ENCODE measurements at regions not wholly inside any gene's neighbourhood (a gene's known extent, or its start where the extent isn't known, plus 50 kb on each side); places are given as distances from the start of the nearest gene placed in this dataset.

DNA sequence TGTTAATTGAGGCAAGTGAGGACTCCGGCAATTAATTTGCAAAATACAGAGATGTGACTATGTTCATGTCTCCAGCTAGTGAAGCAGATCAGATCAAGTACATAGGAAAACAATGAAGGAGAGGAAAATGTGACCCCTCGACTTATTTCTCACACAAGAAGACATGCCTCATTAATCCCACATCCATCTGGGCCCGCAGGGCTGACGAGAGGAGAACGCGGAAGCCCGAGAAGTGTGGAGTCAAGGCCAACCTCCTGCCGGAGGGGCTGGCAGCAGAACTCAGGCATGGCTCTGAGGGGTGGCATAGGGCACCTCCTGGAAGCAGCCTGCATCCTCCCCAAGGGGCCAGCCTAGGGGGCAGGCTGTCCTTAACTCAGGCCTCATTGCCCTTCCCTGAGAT is 54.4 kb downstream of the ZNF503 start:
- POLR2A ChIA-PET = no interaction called here
- CTCF ChIA-PET = no interaction called here
- TF ChIP-seq, protein P1, sequence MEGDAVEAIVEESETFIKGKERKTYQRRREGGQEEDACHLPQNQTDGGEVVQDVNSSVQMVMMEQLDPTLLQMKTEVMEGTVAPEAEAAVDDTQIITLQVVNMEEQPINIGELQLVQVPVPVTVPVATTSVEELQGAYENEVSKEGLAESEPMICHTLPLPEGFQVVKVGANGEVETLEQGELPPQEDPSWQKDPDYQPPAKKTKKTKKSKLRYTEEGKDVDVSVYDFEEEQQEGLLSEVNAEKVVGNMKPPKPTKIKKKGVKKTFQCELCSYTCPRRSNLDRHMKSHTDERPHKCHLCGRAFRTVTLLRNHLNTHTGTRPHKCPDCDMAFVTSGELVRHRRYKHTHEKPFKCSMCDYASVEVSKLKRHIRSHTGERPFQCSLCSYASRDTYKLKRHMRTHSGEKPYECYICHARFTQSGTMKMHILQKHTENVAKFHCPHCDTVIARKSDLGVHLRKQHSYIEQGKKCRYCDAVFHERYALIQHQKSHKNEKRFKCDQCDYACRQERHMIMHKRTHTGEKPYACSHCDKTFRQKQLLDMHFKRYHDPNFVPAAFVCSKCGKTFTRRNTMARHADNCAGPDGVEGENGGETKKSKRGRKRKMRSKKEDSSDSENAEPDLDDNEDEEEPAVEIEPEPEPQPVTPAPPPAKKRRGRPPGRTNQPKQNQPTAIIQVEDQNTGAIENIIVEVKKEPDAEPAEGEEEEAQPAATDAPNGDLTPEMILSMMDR (IDR thresholded peaks at IDR 0.05; ENCODE audit: control extremely low read depth, extremely low read depth, low read depth, missing control alignments) = no peak
- no peak for DNase-seq (ENCODE audit: extremely low spot score)

DNA sequence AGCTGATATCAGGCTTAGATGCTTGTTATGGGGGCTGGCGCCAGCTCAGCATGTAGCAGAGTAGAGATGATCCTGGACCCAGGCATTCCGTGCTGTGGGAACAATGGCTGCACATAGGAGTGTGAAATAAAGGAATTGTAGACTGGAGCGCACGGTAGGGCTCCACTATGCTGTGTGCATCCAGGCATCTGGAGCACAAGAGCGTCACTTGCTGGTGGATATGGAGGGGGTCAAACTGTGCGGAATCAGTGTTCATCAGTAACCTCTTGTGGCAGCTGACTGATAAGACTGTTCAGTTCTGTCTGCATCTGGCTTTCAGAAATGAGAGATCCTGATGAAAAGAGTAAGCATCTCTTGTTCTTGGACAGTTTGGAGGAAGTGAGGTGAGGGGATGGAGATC is 55.8 kb downstream of the ZNF503 start:
- POLR2A ChIA-PET = no interaction called here
- CTCF ChIA-PET = no interaction called here
- no peak for DNase-seq (ENCODE audit: extremely low spot score)
- TF ChIP-seq, protein P1 (IDR thresholded peaks at IDR 0.05; ENCODE audit: control extremely low read depth, extremely low read depth, low read depth, missing control alignments) = no peak

DNA sequence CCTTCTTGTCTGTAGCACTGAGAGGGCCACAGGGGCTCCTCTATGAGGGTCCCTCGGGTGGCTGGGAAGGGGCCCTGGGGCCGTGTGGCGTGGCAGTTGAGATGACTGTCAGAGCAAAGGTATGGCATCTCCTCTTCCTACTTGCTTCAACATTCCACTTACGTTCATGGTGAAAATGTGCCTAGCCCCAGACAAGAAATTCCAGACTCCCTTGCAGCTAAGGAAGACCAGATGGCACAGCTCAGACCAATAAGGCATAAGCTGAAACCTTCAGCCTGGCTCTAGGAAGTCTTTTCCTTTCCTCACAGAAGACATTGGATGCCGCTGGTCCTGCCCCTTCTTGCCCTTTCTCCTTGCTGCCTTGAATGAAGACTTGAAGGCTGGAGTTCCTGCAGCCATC is 57.4 kb downstream of the ZNF503 start:
- TF ChIP-seq, protein P1 (IDR thresholded peaks at IDR 0.05; ENCODE audit: control extremely low read depth, extremely low read depth, low read depth, missing control alignments) = no peak
- CTCF ChIA-PET = no interaction called here
- POLR2A ChIA-PET = no interaction called here
- DNase-seq (ENCODE audit: extremely low spot score) = no peak

DNA sequence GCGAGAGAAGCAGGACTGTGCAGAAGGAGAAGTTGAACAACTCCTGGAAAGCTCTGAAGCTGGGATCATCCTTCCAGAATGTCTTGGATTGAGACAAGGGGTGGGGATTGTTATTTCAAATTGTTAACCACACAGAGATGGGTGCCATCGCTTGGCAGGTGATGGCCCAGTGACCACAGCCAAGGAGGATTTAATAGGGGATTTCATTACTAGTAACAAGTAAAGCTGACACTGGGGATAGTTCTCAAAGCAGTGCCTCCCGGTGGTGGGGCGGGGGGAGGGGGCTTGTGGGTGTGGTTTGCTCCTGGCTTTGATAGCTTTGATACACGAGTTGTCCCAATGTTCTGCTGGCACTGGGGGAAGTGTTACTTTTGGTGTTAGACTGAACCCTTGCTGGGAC is 59.2 kb downstream of the ZNF503 start:
- DNase-seq (ENCODE audit: extremely low spot score) = no peak
- ChIA-PET POLR2A (no interaction called here), CTCF (no interaction called here)
- TF ChIP-seq, protein P1 (IDR thresholded peaks at IDR 0.05; ENCODE audit: control extremely low read depth, extremely low read depth, low read depth, missing control alignments) = no peak

DNA sequence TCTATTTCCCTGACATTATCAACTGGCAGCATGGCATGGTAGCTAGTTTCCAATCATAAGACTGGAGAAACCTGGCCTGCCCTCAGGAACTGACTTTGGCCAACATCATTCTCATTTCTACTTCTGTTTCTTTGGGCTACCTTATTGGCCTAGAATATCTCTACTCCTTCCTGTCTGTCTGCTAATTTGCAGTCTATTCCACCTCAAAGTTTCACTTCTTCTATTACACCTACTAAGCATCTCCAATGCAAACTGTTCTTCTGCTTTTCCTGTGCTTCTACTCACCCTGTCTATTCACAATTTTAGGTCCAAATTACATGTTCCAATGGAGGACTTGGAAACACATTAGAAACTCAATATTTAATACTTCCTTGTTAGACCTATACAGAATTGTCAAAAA is 65.6 kb downstream of the ZNF503 start:
- peak; percentile 47 for DNase-seq (ENCODE audit: extremely low spot score)
- TF ChIP-seq, protein P1 (IDR thresholded peaks at IDR 0.05; ENCODE audit: control extremely low read depth, extremely low read depth, low read depth, missing control alignments) = no peak
- ChIA-PET CTCF (no interaction called here), POLR2A (no interaction called here)

DNA sequence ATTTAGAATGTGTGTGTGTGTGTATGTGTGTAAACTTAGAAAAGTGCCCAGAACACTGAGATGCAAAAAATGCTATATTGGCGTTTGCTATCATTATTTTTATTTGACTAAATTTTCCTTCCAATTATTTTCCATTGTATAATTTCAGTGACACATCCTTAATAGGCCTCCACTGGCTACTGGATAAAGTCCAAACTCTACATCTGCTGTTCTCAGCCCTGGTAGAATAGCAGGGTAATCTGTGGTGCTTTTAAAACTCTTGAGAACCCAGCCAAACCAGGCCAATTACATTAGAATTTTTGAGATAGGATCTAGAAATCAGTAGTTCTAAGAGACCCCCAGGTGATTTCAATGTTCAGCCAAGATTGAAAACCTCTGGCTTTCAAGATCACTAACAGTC is 66.4 kb downstream of the ZNF503 start:
- CTCF ChIA-PET = no interaction called here
- no peak for DNase-seq (ENCODE audit: extremely low spot score)
- TF ChIP-seq, protein P1 (IDR thresholded peaks at IDR 0.05; ENCODE audit: control extremely low read depth, extremely low read depth, low read depth, missing control alignments) = no peak
- POLR2A ChIA-PET = no interaction called here

DNA sequence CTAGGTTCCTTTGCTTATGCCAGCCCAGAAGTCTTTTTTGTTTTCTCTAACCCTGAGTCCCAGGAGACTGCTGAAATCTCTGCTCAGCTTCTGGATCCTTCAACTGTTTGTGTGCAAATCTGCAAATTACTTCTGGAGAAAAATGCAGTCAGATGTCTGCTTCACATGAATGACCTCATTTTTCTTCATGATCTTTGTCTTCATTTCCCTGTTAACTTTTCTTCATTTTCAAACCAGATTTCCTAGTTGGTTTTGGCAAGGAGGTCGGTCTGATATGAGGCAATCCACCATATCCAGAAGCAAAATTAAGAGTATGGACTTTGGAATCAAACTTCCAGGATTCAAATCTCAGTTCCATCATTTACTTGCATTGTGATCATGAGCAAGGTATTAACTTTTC is 66.8 kb downstream of the ZNF503 start:
- TF ChIP-seq, protein P1 (IDR thresholded peaks at IDR 0.05; ENCODE audit: control extremely low read depth, extremely low read depth, low read depth, missing control alignments) = no peak
- ChIA-PET CTCF (no interaction called here), POLR2A (no interaction called here)
- no peak for DNase-seq (ENCODE audit: extremely low spot score)

Data from GM10248 (cell line).